ENCODE measurements at regions not wholly inside any gene's neighbourhood (a gene's known extent, or its start where the extent isn't known, plus 50 kb on each side); places are given as distances from the start of the nearest gene placed in this dataset.

GRCh38 chr11:105245781-105246315, 106.3 kb upstream of the CARD18 start:
- TF ChIP-seq EZH2phosphoT487 (IDR thresholded peaks at IDR 0.05; ENCODE audit: borderline replicate concordance, low read length) (no peak), EZH2 (IDR thresholded peaks at IDR 0.05; ENCODE audit: low read length, unreplicated experiment) (no peak)
- TF ChIP-seq, protein P1, sequence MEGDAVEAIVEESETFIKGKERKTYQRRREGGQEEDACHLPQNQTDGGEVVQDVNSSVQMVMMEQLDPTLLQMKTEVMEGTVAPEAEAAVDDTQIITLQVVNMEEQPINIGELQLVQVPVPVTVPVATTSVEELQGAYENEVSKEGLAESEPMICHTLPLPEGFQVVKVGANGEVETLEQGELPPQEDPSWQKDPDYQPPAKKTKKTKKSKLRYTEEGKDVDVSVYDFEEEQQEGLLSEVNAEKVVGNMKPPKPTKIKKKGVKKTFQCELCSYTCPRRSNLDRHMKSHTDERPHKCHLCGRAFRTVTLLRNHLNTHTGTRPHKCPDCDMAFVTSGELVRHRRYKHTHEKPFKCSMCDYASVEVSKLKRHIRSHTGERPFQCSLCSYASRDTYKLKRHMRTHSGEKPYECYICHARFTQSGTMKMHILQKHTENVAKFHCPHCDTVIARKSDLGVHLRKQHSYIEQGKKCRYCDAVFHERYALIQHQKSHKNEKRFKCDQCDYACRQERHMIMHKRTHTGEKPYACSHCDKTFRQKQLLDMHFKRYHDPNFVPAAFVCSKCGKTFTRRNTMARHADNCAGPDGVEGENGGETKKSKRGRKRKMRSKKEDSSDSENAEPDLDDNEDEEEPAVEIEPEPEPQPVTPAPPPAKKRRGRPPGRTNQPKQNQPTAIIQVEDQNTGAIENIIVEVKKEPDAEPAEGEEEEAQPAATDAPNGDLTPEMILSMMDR (conservative IDR thresholded peaks at IDR 0.05; ENCODE audit: low read depth, low read length): no peak

All from PC-3 (cell line).